HG02798 (cell line): ENCODE measurements at regions not wholly inside any gene's neighbourhood (a gene's known extent, or its start where the extent isn't known, plus 50 kb on each side); places are given as distances from the start of the nearest gene placed in this dataset.
"Not testable (repeated sequence)": the region's sequence is repeated elsewhere in the genome, so short reads cannot be mapped to it uniquely, and the experiment has no call there.

ENCODE experiments used
- ATAC-seq: cut with Tn5 transposase; IDR thresholded peaks from one replicate; pipeline ENCODE4 v1.9.1; 2021; ENCODE audit warnings: mild to moderate bottlenecking; ENCODE audit not compliant: unreplicated experiment, poor library complexity

DNA sequence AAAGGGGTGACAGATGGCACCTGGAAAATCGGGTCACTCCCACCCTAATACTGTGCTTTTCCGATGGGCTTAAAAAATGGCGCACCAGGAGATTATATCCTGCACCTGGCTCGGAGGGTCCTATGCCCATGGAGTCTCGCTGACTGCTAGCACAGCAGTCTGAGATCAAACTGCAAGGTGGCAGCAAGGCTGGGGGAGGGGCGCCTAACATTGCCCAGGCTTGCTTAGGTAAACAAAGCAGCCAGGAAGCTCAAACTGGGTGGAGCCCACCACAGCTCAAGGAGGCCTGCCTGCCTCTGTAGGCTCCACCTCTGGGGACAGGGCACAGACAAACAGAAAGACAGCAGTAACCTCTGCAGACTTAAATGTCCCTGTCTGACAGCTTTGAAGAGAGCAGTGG is 447.1 kb downstream of the ETS1 start:
- not testable (repeated sequence) for ATAC-seq

DNA sequence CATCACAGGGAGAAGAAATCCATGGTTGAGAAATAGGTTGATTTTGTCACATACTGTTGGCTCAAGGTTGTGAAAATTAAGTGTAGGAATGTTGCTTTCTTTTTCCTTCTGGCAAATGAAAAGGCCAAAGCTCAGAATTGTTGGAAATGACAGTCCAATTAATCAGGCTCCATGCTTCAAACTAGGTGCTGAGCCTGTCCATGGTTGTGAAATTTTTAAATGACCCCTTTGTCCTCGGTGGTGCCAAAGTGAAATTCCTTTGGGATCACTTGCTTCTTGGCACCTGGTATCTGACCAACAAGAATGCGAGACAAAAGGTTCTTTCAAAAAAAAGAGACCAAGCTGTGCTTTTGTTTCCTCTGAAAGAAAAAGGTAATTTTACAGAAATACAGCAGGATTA is 451.9 kb downstream of the ETS1 start:
- no peak for ATAC-seq

DNA sequence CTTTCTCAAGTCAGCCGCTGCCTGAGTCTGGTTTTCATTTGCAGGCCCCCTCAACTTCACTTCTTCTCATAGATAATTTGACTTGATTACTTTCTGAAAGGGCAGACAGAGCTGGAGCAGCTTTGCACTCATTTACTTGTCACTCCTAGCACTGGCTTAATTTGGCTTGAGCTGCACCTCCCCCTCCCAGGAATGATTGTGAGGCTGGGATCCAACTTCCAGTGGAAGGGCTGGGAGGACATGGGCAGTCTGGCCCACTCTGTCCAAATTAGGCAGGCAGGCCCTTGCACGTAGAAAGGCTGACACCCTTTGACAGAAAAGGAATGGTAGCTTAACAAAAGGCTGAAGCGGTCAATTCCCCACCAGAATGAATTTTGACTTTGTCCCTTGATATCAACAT is 453.9 kb downstream of the ETS1 start:
- no peak for ATAC-seq

DNA sequence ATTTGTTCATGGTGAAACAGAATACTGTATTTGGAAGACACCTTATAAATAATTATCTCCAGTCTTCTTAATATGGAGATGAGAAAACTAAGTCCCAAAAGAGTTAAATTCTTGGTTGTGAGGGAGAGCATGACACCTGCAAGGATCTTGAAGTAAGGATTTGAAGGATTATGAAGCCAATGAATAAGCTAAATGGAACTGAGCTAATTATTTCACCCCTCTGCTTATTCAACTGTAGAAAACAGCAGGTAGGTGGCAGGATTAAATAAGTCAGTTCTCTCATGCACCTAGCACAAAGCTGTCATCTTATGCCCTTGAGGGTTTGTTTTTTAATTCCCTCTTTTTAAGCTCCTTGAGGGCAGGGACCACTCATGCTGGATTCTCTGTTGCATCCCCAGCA is 457.3 kb downstream of the ETS1 start:
- no peak for ATAC-seq

DNA sequence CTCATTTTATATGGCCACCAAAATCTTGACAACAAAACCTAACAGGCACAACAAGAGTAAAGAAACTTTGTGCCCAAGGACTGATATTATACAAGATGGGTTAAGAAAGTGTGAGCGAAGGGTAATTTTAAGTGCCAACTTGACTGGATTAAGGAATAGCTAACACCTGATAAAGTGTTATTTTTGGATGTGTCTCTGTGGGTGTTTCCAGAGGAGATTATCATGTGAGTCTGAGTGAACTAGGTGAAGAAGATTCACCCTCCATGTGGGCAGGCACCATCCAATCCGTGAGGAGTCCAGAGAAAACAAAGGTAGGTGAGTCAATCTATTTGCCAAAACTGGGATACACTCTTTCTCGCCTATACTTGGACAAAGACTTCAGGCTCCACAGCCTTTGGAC is 461.6 kb downstream of the ETS1 start:
- ATAC-seq = no peak

DNA sequence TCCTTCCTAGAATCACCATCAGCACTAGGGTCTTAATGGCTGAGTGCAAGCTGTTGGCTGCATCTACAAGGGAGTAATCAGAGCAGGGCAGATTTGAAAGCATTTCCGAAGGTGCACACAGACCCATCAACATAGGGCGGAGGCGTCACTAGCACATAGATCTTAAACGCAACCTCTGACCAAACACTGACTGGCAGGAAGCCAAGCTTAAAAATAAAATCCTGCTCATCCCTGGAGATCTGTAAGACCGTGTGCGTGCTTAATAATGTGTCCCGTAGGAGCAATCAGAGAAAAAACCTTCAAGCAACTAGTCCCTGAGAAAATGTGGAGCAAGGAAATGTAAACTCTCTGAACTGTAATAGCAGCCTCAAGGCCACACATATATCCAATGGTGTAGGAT is 470.5 kb downstream of the ETS1 start:
- ATAC-seq = no peak

DNA sequence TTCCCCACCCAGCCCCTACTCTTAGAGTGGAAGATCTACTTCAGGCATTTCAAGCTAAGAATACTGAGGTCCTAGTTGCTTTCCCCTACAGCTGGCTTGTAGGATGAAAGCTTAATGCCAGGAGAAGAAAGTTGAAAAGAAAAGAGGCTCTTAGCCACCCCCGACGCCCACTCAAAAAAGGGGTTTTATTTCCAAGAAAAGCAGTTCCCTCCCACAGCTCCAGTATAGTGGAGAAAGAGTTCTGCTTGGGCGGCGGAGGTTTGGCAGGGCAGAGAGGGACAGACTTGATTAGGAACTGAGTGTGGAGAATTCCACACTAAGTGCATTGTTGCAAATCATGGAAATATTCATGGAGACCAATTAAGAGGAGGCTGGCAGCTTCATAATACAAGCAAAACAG is 470.9 kb downstream of the ETS1 start:
- no peak for ATAC-seq

DNA sequence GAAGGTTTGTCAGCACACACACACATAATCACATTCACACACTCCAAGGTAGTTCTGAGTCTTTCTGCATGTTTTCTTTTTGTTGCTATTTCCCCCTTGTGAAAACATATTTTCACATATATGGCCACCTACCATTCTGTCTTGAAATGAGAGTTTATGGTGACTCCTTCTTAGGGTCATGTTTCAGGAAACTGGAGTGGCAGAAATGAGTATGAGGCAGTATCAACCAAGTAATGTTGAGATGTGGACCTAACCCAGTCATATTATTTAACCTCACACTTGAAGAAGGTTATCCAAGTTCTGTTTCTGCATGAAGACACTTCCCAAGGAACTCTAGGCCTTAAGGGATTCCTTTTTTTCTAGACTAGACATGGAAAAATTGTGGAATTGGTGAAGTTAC is 481.4 kb downstream of the ETS1 start:
- no peak for ATAC-seq

DNA sequence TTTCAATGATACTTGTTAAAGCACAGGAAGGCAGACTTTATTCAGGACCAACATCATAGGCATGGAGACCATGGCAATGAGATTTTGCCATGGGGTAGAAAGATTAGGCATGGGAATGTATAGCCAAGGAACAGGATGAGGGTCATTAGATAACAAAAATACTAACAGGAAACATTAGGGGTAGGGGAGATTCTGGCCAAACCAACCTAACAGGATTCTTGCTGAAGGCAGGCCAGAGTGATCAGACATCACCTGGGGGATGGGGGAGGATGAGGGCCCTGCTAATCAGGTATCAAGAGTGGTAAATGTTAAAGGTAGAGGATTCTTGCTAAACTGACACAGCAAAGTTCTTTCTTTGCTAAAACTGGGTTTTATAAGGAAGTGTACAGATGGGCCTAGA is 481.8 kb downstream of the ETS1 start:
- no peak for ATAC-seq

DNA sequence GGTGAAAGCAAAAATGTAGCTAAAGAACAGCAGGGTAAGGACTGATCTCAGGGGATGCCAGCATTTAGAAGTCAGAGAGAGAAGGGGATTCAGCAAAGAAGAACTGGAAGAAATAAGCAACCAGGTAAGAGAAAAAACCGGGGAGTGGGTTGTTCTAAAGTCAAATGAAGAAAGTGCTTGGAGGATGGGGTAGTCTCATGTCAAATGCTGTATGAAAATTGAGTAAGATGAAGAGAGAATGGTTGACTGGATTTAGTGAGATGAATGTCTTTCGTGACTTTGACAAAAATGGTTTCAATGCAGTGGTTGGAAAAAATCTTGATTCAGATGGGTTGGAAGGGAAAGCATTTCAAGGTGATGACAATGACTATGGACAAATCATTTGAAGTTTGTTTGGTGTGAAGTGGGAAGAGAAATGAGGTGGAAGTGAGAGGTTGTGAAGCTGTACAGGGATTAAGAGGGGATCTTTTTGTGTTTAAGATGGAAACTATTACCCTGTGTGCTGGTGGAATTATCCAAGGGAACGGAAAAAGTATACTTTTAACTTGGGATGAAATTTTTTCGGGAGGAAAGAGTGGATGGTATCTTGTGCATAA is 484.0 kb downstream of the ETS1 start:
- ATAC-seq = no peak

DNA sequence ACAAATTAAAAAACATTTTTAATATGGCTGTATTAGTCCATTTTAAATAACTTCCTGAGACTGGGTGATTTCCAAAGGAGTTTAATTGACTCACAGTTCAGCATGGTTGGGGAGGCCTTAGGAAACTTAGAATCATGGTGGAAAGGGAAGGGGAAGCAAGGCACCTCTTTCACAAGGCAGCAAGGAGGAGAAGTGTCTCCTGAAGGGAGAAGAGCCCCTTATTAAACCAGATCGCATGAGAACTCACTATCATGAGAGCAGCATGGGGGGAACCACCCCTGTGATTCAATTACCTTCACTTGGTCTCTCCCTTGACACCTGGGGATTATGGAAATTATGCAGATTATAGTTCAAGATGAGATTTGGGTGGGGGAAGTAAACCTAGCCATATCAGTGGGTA is 488.6 kb downstream of the ETS1 start:
- no peak for ATAC-seq

DNA sequence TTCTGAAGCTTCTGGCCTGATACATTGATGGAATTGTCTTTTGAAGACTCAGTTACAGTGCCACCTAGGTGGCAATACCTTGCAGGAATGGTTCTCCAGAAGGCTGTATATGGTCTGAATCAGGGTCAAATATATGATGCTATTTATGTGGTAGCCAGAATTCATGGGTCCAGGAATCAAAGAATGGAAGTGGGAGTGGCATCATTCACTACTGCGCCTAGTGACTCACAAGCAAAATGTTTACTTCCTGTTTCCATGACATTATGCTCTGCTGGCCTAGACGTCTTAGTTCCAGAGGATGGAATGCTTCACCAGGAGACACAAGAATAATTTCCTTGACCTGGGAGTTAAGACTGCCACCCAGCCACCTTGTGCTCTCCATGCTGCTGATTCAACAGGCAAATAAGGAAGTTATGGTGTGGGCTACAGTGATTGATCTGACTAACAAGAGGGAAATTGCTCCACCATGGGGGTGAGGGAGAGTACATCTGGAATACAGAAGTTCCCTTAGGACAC is 491.8 kb downstream of the ETS1 start:
- ATAC-seq = no peak

DNA sequence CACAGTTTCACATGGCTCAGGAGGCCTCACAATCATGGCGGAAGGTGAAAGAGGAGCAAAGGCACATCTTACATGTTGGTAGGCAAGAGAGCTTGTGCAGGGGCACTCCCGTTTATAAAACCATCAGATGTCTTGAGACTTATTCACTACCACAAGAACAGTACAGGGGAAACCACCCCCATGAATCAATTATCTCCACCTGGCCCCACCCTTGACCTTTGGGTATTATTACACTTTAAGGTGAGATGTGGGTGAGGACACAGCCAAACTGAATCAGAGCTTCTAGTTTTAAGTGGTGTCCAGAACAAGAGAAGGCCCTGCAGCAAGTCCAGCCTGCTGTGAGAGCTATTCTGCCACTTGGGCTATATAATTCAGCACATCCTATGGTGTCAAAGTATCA is 493.7 kb downstream of the ETS1 start:
- no peak for ATAC-seq

DNA sequence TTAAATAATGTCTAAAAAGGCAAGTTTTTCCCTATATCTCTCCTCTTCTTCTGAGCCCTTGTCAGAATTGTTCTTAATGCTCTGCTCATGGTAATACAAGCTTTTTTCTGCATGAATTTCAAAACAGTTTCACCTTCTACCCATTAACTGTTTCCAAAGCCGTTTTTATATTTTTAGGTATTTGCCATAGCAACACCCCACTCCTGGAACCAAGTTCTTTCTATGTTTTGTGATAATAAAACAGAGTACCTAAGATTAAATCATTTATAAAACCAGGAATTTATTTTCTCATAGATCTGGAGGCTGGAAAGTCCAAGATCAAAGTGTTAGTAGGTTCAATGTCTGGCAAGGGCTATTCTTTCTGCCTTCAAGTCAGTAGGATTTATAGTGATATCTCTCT is 497.4 kb downstream of the ETS1 start:
- ATAC-seq = no peak

DNA sequence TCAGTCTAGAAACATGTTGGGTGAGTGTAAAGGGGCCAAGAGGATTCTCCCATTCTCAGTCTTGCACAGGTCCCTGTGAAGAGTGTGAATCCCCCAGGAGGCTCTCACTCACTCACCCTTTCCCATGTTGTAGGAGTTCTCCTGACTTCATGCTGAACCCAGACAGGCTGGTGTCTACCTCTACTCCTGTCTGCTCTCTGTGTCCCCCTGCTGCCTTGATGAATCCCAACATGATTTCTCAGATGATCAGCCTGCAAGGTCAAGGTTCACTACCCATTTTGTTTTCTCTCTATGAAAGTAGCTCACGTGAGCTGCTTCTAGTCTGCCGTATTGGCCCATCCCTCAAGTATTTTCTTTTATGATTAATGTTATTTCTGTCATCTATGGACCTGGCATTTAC is 500.6 kb downstream of the ETS1 start:
- no peak for ATAC-seq

DNA sequence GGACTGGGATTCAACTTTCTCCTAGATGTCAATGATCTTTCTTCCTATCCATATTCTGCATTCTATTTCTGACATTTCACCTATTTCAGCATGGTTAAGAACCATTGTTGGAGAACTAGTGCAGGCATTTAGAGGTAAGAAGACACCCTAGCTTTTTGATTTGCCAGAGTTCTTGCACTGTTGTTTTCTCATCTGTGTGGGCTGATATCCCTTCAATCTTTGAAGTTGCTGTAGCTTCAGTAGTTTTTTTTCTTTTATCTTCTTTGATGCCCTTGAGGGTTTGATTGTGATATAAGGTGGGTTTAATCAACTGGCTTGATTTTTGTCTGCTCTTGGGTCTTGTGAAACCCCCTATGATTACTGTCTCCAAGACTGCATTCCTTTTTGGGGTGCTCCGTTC is 502.1 kb downstream of the ETS1 start:
- ATAC-seq = no peak

DNA sequence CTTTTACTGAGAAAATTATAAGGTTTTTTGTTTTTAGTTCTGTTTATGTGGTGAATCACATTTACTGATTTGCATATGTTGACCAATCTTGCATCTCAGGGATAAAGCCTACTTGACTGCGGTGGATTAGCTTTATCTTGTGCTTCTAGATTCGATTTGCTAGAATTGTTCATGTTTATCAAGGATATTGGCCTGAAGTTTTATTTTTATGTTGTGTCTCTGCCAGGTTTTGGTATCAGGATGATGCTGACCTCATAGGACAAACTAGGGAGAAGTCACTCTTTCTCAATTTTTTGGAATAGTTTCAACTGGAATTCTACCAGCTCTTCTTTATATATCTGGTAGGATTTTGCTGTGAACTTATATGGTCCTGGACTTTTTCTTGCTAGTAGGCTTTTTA is 504.8 kb downstream of the ETS1 start:
- ATAC-seq = no peak

DNA sequence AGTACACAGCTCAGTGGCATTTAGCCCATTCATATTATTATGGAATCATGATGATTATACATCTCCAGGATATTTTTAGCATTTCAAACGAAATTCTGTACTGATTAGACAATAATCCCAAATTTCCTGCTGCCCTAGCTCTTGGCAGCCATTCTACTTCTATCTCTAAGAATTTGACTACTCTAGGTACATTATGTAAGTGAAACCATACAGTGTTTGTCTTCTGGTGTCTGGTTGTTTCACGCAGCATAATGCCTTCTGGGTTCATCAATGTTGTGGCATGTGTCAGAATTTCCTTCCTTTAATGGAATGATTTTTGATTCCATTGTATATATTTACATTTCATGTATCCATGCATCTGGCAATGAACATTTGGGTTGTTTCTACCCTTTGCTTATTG is 517.7 kb downstream of the ETS1 start:
- no peak for ATAC-seq

DNA sequence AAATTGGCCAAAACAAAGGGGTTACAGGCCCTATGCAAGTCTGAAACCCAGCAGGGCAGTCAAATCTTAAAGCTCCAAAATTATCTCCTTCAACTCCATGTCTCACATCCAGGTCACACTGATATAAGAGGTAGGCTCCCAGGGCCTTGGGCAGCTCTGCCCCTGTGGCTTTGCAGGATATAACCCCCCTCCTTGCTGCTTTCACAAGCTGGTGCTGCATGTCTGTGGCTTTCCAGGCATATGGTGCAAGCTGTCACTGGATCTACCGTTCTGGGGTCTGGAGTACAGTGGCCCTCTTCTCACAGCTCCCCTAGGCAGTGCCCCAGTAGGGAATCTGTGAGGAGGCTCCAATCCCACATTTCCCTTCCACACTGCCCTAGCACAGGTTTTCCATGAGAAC is 519.6 kb downstream of the ETS1 start:
- ATAC-seq = no peak

DNA sequence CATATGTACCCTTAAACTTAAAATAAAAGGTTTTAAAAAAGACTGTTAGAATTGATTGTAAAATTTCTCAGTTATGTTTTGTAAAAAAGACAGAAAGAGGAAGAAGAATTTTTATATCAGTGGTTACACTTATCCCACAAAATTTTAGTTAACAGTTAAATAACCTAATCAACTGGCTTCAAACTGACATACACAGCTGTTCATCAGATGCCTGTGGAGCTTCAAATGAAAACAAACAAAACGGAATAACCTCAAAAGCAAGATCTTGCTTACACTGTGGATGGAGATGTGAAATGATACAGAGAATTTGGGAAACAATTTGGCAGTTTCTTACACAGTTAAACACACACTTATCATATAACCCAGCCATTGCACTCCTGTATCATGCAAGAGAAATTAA is 521.0 kb downstream of the ETS1 start:
- ATAC-seq = no peak

DNA sequence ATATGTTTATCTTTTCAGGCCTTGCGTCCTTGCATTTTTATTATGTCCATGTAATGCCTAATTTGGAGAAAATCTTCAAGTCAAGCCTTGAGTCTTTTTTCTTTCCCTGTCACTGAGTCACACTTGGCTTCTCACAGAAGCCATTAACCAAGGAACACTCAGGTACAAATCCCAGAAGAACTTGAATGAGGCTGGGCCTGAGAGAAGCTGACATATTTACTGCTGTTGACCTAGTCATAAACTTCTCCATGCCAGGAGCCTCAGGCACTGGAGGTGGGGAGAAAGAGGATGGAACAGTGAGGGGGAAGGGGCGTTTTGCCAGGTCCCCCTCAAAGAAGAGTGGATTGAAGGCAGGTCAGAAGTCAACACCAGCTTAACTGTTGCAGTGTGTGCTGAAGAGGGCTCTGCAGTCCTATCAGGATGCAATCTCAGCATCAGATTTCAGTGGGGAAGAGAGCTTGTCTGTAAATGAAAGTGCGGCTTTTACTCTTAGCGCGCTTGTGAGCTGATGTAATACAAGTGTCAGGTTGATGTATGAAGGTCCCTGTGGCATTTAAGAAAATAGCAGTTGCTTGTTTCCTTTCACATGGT is 526.0 kb downstream of the ETS1 start:
- no peak for ATAC-seq

DNA sequence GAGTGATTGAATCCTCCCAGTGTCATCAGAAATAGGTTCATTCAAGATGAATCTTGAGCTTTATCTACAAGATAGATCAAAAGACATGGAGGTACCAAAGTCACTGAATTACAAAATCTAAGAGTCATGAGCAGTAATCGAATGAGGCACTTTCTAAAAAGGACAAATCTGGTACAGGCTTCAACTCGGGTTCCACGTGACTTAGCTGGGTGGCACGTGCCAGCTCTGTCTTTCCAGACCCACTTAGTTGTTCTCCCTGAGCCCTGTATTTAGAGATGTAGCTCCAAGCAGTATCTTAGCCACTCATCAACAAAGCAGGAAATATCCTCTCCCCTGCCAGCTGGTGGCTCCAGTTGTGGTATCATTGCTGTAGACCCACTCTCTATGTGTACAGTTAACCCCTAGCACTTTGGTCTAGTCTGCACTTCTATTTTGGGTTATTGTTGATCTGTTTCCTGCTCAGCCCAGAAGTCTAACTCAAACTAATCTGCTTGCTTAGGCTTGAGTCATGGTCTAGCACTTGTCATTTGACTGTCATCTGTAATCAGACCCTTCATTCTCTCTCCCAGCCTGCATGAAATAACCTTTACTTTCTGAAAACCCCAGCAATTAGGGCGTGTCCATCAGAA is 528.7 kb downstream of the ETS1 start:
- ATAC-seq = no peak
